Activated T-helper 1 cell treated with anti-CD3 and anti-CD28 coated beads, Interleukin-12 subunit alpha, Interleukin-12 subunit beta, Interleukin-2, Interleukin-4 antibody, amounts not matched to agents 30 ng/mL and 10 ng/mL and 1 ng/mL, durations not matched to agents 14 hours and 24 hours and 36 hours (primary cell): ENCODE measurements at regions not wholly inside any gene's neighbourhood (a gene's known extent, or its start where the extent isn't known, plus 50 kb on each side); places are given as distances from the start of the nearest gene placed in this dataset.
"Not testable (repeated sequence)": the region's sequence is repeated elsewhere in the genome, so short reads cannot be mapped to it uniquely, and the experiment has no call there.

Experiments used
- DNase-seq: peaks from one replicate; pipeline ENCODE4 v3.0.0; 2021; ENCODE audit warnings: low spot score
- H3K27ac Mint-ChIP-seq: one replicate; pipeline ENCODE4 v1.8.0; 2021; ENCODE audit warnings: mild to moderate bottlenecking, mixed read lengths
- H3K27me3 Mint-ChIP-seq: one replicate; pipeline ENCODE4 v1.8.0; 2022; ENCODE audit warnings: mild to moderate bottlenecking, moderate library complexity, mixed read lengths; ENCODE audit not compliant: insufficient read depth
- H3K36me3 Mint-ChIP-seq: one replicate; pipeline ENCODE4 v1.8.0; 2021; ENCODE audit warnings: low read depth, mixed read lengths
- H3K4me1 Mint-ChIP-seq: one replicate; pipeline ENCODE4 v1.8.0; 2021; ENCODE audit warnings: low read depth, mixed read lengths
- H3K4me3 Mint-ChIP-seq: one replicate; pipeline ENCODE4 v1.8.0; 2021; ENCODE audit warnings: mild to moderate bottlenecking, moderate library complexity, mixed read lengths
- H3K9me3 Mint-ChIP-seq: one replicate; pipeline ENCODE4 v1.8.0; 2021; ENCODE audit warnings: mixed read lengths
- intact Hi-C: fragments of 100-400 bp; cut with micrococcal nuclease; formaldehyde crosslinking; loops from one replicate; pipeline ENCODE4 v1.15.1; 2024

- Mint-ChIP-seq H3K36me3 (no peaks in the 10 kb centered on the region), H3K27ac (no peak overlapping the region), H3K4me1 (no peaks in the 10 kb centered on the region), H3K27me3 (no peaks in the 10 kb centered on the region), H3K9me3 (no peaks in the 10 kb centered on the region), H3K4me3 (no peak overlapping the region)
- intact Hi-C loops = no loop called here
- no peak for DNase-seq
These were observed 690.3 kb downstream of the MECOM start for GRCh38 chr3:168973206-168973605.

GRCh38 chr3:168968609-168969008, 694.9 kb downstream of the MECOM start:
- DNase-seq = no peak
- no peaks in the 10 kb centered on the region for H3K4me1 Mint-ChIP-seq
- H3K4me3 Mint-ChIP-seq = no peak overlapping the region
- no peaks in the 10 kb centered on the region for H3K36me3 Mint-ChIP-seq
- no peaks in the 10 kb centered on the region for H3K27me3 Mint-ChIP-seq
- no peak overlapping the region for H3K27ac Mint-ChIP-seq
- no peaks in the 10 kb centered on the region for H3K9me3 Mint-ChIP-seq
- intact Hi-C loops = no loop called here

- intact Hi-C loops = no loop called here
- no peaks in the 10 kb centered on the region for H3K9me3 Mint-ChIP-seq
- no peaks in the 10 kb centered on the region for H3K36me3 Mint-ChIP-seq
- no peaks in the 10 kb centered on the region for H3K4me1 Mint-ChIP-seq
- no peaks in the 10 kb centered on the region for H3K27me3 Mint-ChIP-seq
- no peak overlapping the region for H3K4me3 Mint-ChIP-seq
- DNase-seq = no peak
- no peak overlapping the region for H3K27ac Mint-ChIP-seq
These were observed 698.8 kb downstream of the MECOM start for GRCh38 chr3:168964736-168965135.

- DNase-seq = no peak
- Mint-ChIP-seq H3K36me3 (no peaks in the 10 kb centered on the region), H3K27ac (no peak overlapping the region), H3K4me1 (no peaks in the 10 kb centered on the region), H3K4me3 (no peak overlapping the region), H3K27me3 (no peaks in the 10 kb centered on the region), H3K9me3 (no peaks in the 10 kb centered on the region)
- intact Hi-C loops = no loop called here
These were observed 702.2 kb downstream of the MECOM start for GRCh38 chr3:168961271-168961670.

DNA sequence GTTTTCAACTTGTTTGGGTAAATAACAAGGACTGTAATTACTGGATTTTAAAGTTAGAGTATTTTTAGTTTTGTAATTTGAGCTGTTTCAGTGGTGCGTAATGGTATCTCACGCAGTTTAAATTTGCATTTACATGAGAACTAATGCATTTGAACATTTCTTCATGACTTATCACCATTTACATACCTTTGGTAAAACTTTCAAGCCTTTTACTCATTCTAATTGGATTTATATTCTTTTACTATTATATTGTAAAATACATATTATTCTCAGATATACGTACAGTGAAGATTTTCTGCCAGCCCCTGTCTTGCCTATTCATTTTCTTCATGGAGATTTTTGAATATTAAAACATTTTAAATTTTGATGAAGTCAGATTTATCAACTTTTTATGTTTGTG, 703.8 kb downstream of the MECOM start:
- no peak overlapping the region for H3K27ac Mint-ChIP-seq
- H3K27me3 Mint-ChIP-seq = no peaks in the 10 kb centered on the region
- no peaks in the 10 kb centered on the region for H3K36me3 Mint-ChIP-seq
- H3K9me3 Mint-ChIP-seq = no peaks in the 10 kb centered on the region
- no peak for DNase-seq
- no peak overlapping the region for H3K4me3 Mint-ChIP-seq
- H3K4me1 Mint-ChIP-seq = no peaks in the 10 kb centered on the region
- intact Hi-C loops = no loop called here

DNA sequence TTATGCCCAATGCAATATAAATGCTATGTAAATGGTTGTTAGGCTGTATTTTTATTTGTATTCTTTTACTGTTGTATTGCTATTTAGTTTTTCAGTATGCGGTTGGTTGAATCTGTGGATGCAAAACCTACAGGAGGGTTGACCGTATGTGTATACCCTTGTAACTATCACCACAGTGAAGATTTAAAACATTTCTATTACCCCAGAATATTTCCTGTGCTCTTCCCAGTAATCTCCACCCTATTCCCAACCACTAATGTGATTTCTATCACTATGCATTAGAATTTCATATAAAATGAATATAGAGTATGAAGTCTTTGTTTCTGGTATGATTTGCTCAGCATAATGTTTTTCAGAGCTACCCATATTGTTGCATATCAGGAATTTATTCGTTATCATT, 705.0 kb downstream of the MECOM start:
- no peak for DNase-seq
- intact Hi-C loops = no loop called here
- Mint-ChIP-seq H3K4me1 (no peaks in the 10 kb centered on the region), H3K9me3 (no peaks in the 10 kb centered on the region), H3K4me3 (no peak overlapping the region), H3K27me3 (no peaks in the 10 kb centered on the region), H3K36me3 (no peaks in the 10 kb centered on the region), H3K27ac (no peak overlapping the region)

DNA sequence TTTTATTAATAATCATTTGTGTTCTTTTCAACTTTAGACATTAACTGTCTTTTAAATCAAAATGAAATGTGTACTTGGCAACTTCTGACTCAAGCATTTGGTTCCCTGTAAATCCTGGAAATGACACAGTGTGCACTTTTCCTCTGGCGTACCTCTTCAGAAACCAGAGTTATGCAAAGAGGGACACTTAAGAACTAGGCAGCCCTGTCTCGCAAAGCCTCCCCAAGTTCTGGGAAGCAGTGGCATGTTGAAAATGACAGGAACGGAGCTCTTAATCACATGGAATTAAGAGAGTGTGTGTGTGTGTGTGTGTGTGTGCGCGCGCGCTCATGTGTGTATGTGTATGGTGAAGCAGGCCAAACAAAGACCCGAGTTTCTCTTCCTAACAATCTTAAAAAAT, 707.4 kb downstream of the MECOM start:
- H3K27me3 Mint-ChIP-seq = no peaks in the 10 kb centered on the region
- no peak overlapping the region for H3K4me3 Mint-ChIP-seq
- H3K27ac Mint-ChIP-seq = no peak overlapping the region
- H3K9me3 Mint-ChIP-seq = peaks cover 3% of the 10 kb centered on the region
- intact Hi-C loops = no loop called here
- H3K36me3 Mint-ChIP-seq = no peaks in the 10 kb centered on the region
- H3K4me1 Mint-ChIP-seq = no peaks in the 10 kb centered on the region
- no peak for DNase-seq

DNA sequence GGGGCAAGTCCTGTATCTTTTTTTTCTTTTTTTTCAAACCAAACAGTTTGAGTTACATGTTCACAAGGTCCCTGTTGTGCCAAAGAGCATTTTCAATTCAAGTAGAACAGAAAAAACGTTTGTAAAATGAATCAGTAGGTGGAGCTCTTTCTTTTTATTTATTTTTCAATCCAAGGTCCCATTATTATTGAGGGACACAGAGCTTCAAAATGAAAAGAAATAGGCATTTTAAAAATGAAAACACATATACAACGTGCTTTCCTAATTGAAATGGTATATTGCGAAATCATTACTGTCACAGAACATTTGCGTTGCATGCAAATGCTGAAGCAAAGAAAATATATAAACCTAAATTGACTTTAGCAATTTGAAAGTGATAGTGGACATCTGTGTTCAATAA, 711.0 kb downstream of the MECOM start:
- intact Hi-C loops = no loop called here

GRCh38 chr3:168951884-168952283, 711.6 kb downstream of the MECOM start:
- Mint-ChIP-seq H3K27me3 (no peaks in the 10 kb centered on the region), H3K36me3 (no peaks in the 10 kb centered on the region), H3K27ac (no peak overlapping the region), H3K9me3 (peaks cover 3% of the 10 kb centered on the region), H3K4me1 (no peaks in the 10 kb centered on the region), H3K4me3 (no peak overlapping the region)
- intact Hi-C loops = no loop called here
- DNase-seq = no peak

More for the DNA sequence above, 711.0 kb downstream of the MECOM start:
- no peaks in the 10 kb centered on the region for H3K4me1 Mint-ChIP-seq
- H3K27me3 Mint-ChIP-seq = no peaks in the 10 kb centered on the region
- no peak for DNase-seq
- H3K9me3 Mint-ChIP-seq = peaks cover 3% of the 10 kb centered on the region
- H3K36me3 Mint-ChIP-seq = no peaks in the 10 kb centered on the region
- H3K27ac Mint-ChIP-seq = no peak overlapping the region
- no peak overlapping the region for H3K4me3 Mint-ChIP-seq

GRCh38 chr3:168951368-168951767, 712.1 kb downstream of the MECOM start:
- Mint-ChIP-seq H3K36me3 (no peaks in the 10 kb centered on the region), H3K27ac (no peak overlapping the region), H3K27me3 (no peaks in the 10 kb centered on the region), H3K4me3 (no peak overlapping the region), H3K4me1 (no peaks in the 10 kb centered on the region), H3K9me3 (peaks cover 3% of the 10 kb centered on the region)
- intact Hi-C loops = no loop called here
- DNase-seq = no peak

- H3K4me3 Mint-ChIP-seq = no peak overlapping the region
- no peak for DNase-seq
- H3K4me1 Mint-ChIP-seq = no peaks in the 10 kb centered on the region
- intact Hi-C loops = no loop called here
- H3K27me3 Mint-ChIP-seq = no peaks in the 10 kb centered on the region
- peaks cover 3% of the 10 kb centered on the region for H3K9me3 Mint-ChIP-seq
- no peak overlapping the region for H3K27ac Mint-ChIP-seq
- no peaks in the 10 kb centered on the region for H3K36me3 Mint-ChIP-seq
These were observed 712.9 kb downstream of the MECOM start for GRCh38 chr3:168950622-168951021.

GRCh38 chr3:168939651-168940238, 723.8 kb downstream of the MECOM start:
- Mint-ChIP-seq H3K9me3 (peaks cover 5% of the 10 kb centered on the region), H3K4me1 (no peaks in the 10 kb centered on the region), H3K36me3 (no peaks in the 10 kb centered on the region), H3K4me3 (no peak overlapping the region), H3K27ac (no peak overlapping the region), H3K27me3 (peaks cover 1% of the 10 kb centered on the region)
- intact Hi-C loops = no loop called here
- no peak for DNase-seq

DNA sequence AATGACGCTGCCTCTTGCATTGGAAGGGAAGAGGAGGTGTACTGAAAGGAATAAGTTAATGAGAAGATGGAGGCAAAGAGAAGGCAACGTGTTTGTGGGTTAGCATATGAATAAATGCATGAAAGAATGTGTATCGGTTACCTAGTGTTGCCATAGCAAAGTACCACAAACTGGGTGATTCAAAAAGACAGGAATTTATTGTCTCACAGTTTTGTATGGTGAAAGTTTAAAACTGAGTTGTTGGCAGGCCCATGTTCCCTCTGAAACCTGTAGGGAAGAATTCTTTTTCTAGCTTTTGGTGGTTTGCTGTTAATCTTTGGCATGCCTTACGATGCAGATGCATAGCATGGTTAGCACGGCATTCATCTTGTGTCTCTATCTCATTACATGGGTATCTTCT, 729.9 kb downstream of the MECOM start:
- Mint-ChIP-seq H3K27me3 (peaks cover 1% of the 10 kb centered on the region), H3K36me3 (no peaks in the 10 kb centered on the region), H3K4me1 (no peaks in the 10 kb centered on the region), H3K4me3 (no peak overlapping the region), H3K27ac (no peak overlapping the region), H3K9me3 (peaks cover 22% of the 10 kb centered on the region)
- DNase-seq = no peak
- intact Hi-C loops = no loop called here

DNA sequence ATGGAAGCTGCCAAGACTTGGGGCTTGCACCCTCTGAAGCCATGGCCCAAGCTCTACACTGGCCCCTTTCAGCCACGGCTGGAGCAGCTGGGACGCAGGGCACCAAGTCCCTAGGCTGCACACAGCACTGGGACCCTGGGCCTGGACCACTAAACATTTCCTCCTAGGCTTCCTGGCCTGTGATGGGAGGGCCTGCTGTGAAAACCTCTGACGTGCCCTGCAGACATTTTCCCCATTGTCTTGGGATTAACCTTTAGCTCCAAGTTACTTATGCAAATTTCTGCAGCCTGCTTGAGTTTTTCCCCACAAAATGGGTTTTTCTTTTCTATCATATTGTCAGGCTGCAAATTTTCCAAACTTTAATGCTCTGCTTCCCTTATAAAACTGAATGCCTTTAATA, 733.5 kb downstream of the MECOM start:
- H3K27ac Mint-ChIP-seq, intact Hi-C loops, DNase-seq, H3K36me3 Mint-ChIP-seq, H3K27me3 Mint-ChIP-seq, H3K4me3 Mint-ChIP-seq, H3K4me1 Mint-ChIP-seq: not testable (repeated sequence)
- peaks cover 17% of the 10 kb centered on the region for H3K9me3 Mint-ChIP-seq
